NCI-H526 (cell line): ENCODE measurements at regions not wholly inside any gene's neighbourhood (a gene's known extent, or its start where the extent isn't known, plus 50 kb on each side); places are given as distances from the start of the nearest gene placed in this dataset.
"Not testable (repeated sequence)": the region's sequence is repeated elsewhere in the genome, so short reads cannot be mapped to it uniquely, and the experiment has no call there.

ENCODE experiments used
- DNase-seq, 2 experiments: peaks; one replicate each; lab custom pipeline; 2025; lab: John Stamatoyannopoulos, UW

DNA sequence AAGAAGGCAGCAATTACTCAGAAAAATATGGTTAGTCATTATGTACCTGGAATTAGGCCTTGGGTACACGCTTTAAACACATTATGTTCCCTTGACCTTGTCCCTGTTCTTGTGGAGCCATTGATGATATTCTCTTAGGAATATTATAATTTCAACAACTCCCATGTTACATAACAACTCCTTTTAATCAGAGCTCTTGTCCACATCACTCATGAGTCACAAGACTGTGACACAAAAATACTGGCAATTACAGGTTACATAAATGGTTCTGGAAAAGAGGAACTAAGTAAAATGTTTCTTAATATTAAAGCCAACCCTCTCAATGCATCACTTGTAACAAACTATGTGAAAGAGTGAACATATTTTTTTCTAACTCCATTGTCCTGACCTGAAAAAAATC, 143.8 kb upstream of the PCLO start:
- no peak for DNase-seq

- no peak for DNase-seq
Measured at GRCh38 chr7:83305027-83305426, 142.3 kb upstream of the PCLO start.

- no peak for DNase-seq
Measured at GRCh38 chr7:83301416-83301815, 138.7 kb upstream of the PCLO start.

- DNase-seq = no peak
Measured at GRCh38 chr7:83290211-83290610, 127.5 kb upstream of the PCLO start.

DNA sequence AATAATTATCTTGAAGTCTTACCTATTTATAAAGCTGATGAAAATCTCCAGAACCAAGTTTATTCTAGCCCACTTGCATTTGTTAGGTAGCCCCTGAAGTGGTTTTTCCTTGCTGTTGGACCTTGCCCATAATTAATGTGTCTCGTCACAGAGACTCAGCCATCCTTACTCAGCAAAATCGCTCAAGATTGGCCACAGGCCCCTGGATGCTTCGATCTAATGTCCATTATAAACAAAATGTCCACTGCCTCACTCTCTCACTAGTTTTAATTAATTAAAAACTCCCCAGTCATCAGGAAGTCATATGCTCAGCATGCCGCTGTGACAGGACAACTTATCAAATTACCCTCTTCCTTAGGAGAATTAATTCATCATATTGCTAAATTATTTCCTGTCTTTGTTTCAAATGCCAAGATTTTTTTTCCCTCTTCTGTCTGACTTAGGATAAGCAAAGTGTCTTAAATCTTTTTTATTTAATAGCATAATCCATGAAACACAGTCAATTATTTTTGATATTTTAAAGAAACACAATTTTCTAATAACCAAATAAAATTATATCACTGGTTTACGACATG, 126.8 kb upstream of the PCLO start:
- DNase-seq = no peak

DNA sequence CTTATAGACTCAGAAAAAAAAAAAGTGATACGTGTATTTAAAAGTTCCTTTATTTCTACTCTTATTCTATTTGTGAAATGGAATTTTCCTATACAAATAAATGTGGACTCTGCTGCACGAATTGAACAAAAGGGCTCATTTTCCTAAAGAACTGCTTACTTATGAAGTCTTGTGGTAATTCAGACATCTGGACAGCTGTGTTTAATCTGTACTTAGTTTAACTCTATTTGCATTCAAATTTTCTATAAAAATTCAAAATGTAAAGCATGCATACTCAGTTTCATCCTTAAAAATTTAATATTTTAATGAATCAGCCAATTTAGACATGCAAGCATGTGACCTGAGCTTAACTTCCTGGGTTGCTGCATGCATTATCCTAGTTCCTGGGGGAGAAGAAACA, 118.0 kb upstream of the PCLO start:
- peak; percentile 86 to 92 for DNase-seq

DNA sequence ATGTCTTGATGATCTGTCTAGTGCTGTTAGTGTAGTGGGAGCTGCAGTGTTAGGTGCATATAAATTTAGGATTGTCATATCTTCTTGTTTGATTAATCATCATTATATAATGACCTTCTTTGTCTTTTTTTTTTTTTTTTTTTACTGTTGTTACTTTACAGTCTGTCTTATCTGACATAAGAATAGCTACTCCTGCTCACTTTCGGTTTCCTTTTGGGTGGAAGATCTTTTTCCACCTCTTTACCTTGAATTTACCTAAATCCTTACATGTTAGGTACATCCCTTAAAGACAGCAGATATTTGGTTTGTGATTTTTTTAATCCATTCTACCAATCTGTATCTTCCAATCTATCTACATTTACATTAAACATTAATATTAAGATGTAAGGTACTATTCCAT, 113.6 kb upstream of the PCLO start:
- no peak for DNase-seq

- DNase-seq = no peak
Measured at GRCh38 chr7:83273699-83274098, 111.0 kb upstream of the PCLO start.

DNA sequence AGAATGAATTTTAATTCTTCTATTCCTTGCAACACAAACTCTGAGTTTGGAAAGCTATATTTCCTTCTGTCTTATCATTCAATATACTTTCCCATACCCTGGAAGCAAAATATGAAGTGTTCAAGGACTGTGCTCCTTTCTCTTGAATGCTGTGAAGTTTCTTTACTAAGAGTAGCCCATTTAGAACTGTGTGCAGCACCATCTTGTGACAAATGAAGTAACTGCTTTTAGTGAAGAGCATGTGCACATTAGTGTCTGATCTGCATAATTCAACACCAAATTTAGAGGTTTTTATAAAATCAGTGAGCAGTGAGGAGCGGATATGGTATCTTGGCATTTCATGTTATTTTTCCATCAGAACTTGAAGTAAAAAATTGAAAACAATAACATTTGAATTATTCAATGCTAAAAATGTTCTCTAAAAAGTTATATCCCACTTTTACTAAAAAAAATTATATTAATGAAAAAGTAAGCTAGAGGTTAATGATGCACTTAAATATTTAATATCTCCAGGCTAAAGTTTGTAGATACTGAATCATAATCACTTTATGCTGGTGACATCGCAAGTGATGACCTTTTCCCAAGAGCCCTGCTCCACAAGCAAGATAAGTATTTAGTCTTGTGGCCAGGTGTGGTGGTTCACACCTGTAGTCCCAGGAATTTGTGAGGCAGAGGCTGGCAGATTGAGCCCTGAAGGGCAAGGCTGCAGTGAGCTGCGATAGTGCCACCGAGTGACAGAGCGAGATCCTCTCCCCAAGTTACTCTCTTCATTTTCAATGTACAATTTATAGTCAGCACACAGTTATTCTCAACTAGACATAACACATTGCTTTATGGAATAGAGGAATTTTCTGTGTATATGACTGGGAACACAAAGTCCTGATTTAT, 108.8 kb upstream of the PCLO start:
- DNase-seq = peak; percentile 49 to 69

DNA sequence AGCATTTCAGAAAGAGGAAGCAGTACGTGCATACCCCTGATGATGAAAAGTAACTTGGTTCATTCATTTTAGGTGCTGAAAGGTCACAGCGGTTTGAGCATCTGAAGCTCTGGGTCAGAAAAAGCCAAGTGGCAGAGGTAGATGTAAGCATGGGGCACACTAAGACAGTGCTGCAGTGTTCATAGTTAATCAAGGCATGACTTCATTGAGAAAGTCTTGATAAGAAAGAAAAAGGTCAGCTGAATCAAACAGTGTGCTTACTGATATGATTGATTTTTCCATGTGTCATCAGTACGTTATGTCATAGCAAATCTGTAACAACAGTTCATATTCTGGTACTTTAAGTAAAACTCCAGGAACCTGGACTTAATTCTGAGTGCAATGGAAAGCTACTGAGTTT, 107.7 kb upstream of the PCLO start:
- no peak for DNase-seq

DNA sequence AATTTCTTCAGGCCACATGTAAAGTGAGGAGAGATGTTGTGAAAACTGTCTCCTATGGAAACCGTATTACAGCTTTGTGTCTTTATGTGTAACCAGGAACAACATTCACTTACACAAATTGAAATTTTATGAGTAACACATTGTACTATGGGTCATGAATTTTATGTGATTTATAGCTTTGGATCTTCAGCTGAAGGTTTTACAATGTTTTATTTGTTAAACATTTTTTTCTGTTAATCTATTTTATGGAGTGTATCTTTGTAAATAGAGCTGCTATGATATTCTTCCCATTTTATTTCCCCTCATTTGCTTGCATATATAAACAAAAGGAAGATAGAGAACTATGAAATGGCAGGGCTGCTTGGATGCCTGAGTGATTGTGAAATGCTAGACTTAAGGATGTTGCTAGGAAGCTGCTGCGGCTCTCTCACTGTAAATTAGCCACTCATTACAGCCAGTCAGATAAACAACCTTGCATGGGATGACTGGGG, 104.5 kb upstream of the PCLO start:
- DNase-seq = peak; percentile 93 to 98

GRCh38 chr7:83263442-83264034, 100.9 kb upstream of the PCLO start:
- DNase-seq = not testable (repeated sequence)

- no peak for DNase-seq
Measured at GRCh38 chr7:83259064-83259463, 96.4 kb upstream of the PCLO start.

DNA sequence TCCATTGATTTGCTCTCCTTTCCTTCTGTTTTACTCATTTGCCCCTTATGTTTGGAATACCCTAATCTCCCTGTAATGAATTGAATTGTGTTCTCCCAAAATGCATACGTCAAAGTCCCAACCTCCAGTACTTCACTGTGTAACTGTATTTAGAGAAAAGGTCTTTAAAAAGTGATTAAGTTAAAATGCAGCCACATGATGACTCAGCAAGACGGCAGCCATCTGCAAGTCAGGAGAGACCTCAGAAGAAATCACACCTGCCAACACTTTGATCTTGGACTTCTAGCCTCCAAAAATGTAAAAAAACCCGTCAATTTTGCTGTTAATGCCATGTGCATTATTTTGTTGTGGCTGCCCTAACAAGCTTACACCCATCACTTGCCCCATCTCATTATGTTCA, 85.3 kb upstream of the PCLO start:
- DNase-seq = no peak

GRCh38 chr7:83219231-83219630, 56.5 kb upstream of the PCLO start:
- not testable (repeated sequence) for DNase-seq

GRCh38 chr7:83212883-83213282, 50.2 kb upstream of the PCLO start:
- no peak for DNase-seq
